ENCODE measurements at regions not wholly inside any gene's neighbourhood (a gene's known extent, or its start where the extent isn't known, plus 50 kb on each side); places are given as distances from the start of the nearest gene placed in this dataset.

- TF ChIP-seq POLR2AphosphoS5 (IDR thresholded peaks at IDR 0.05): no peak
- TF ChIP-seq POLR2A (IDR thresholded peaks at IDR 0.05): no peak
Measured at GRCh38 chr20:56845546-56846086, 216.5 kb downstream of the TFAP2C start.
